H9 (cell line): ENCODE measurements at regions not wholly inside any gene's neighbourhood (a gene's known extent, or its start where the extent isn't known, plus 50 kb on each side); places are given as distances from the start of the nearest gene placed in this dataset.

Experiments
- DNase-seq: peaks from one replicate; pipeline ENCODE4 v3.0.0-alpha.2; 2017
- H2AFZ ChIP-seq: one replicate; pipeline ENCODE4 v1.6.1; 2013; ENCODE audit warnings: mild to moderate bottlenecking, low read length, control low read depth, moderate library complexity
- H2AK5ac ChIP-seq: 2 replicates; pipeline ENCODE4 v1.6.1; 2013; ENCODE audit warnings: low read length, control low read depth, mixed read lengths; ENCODE audit not compliant: insufficient read length
- H2BK120ac ChIP-seq: one replicate; pipeline ENCODE4 v1.6.1; 2013; ENCODE audit warnings: low read depth, mild to moderate bottlenecking, low read length, control low read depth, inconsistent platforms; ENCODE audit not compliant: poor library complexity, severe bottlenecking
- H2BK12ac ChIP-seq: 2 replicates; pipeline ENCODE4 v1.6.1; 2013; ENCODE audit warnings: low read length, control low read depth, mixed read lengths, low read depth; ENCODE audit not compliant: insufficient read length
- H2BK15ac ChIP-seq: 2 replicates; pipeline ENCODE4 v1.6.1; 2013; ENCODE audit warnings: low read depth, low read length, control low read depth
- H2BK20ac ChIP-seq: one replicate; pipeline ENCODE4 v1.6.1; 2013; ENCODE audit warnings: low read depth, mild to moderate bottlenecking, low read length, control low read depth, inconsistent platforms; ENCODE audit not compliant: poor library complexity, severe bottlenecking
- H2BK5ac ChIP-seq: 2 replicates; pipeline ENCODE4 v1.6.1; 2013; ENCODE audit warnings: low read length, control low read depth, mixed read lengths; ENCODE audit not compliant: insufficient read length
- H3K14ac ChIP-seq: 2 replicates; pipeline ENCODE4 v1.6.1; 2013; ENCODE audit warnings: low read length, control low read depth; ENCODE audit not compliant: insufficient read depth
- H3K18ac ChIP-seq: 2 replicates; pipeline ENCODE4 v1.6.1; 2013; ENCODE audit warnings: low read depth, mild to moderate bottlenecking, mixed read lengths, low read length, control low read depth; ENCODE audit not compliant: insufficient read length
- H3K23ac ChIP-seq: 2 replicates; pipeline ENCODE4 v1.6.1; 2013; ENCODE audit warnings: low read length, control low read depth, mixed read lengths, low read depth; ENCODE audit not compliant: insufficient read length
- H3K23me2 ChIP-seq: 2 replicates; pipeline ENCODE4 v1.6.1; 2013; ENCODE audit warnings: low read depth, mild to moderate bottlenecking, mixed read lengths, low read length, control low read depth; ENCODE audit not compliant: insufficient read length, poor library complexity, severe bottlenecking
- H3K27ac ChIP-seq: 2 replicates; pipeline ENCODE4 v1.5.1; 2013; ENCODE audit warnings: low read length, control low read depth, mixed read lengths, low read depth; ENCODE audit not compliant: insufficient read length
- H3K27me3 ChIP-seq: 2 replicates; pipeline ENCODE4 v1.6.1; 2013; ENCODE audit warnings: low read length, control low read depth, inconsistent platforms; ENCODE audit not compliant: insufficient read depth
- H3K4ac ChIP-seq: 2 replicates; pipeline ENCODE4 v1.6.1; 2013; ENCODE audit warnings: low read depth, mild to moderate bottlenecking, control low read depth, inconsistent platforms, low read length, moderate library complexity
- H3K4me1 ChIP-seq: 2 replicates; pipeline ENCODE4 v1.6.1; 2013; ENCODE audit warnings: low read length, control low read depth, inconsistent platforms; ENCODE audit not compliant: insufficient read depth
- H3K4me2 ChIP-seq: 2 replicates; pipeline ENCODE4 v1.6.1; 2013; ENCODE audit warnings: low read length, control low read depth, mixed read lengths; ENCODE audit not compliant: insufficient read length, insufficient read depth
- H3K56ac ChIP-seq: 2 replicates; pipeline ENCODE4 v1.6.1; 2013; ENCODE audit warnings: low read depth, mild to moderate bottlenecking, mixed read lengths, low read length, control low read depth; ENCODE audit not compliant: insufficient read length
- H3K79me1 ChIP-seq: 2 replicates; pipeline ENCODE4 v1.6.1; 2013; ENCODE audit warnings: low read depth, mild to moderate bottlenecking, moderate library complexity, low read length, control low read depth, inconsistent platforms; ENCODE audit not compliant: insufficient read depth, poor library complexity, severe bottlenecking
- H3K79me2 ChIP-seq: 2 replicates; pipeline ENCODE4 v1.6.1; 2013; ENCODE audit warnings: low read length, control low read depth, inconsistent platforms; ENCODE audit not compliant: insufficient read depth
- H3K9ac ChIP-seq: 2 replicates; pipeline ENCODE4 v1.6.1; 2013; ENCODE audit warnings: low read length, control low read depth, mixed read lengths; ENCODE audit not compliant: insufficient read length; ENCODE audit errors: extremely low read depth
- H3K9me3 ChIP-seq: one replicate; pipeline ENCODE4 v1.6.1; 2013; ENCODE audit warnings: low read depth, low read length, inconsistent platforms; ENCODE audit not compliant: control insufficient read depth
- H3T11ph ChIP-seq: one replicate; pipeline ENCODE4 v1.6.1; 2013; ENCODE audit warnings: mild to moderate bottlenecking, low read length, control low read depth, inconsistent platforms
- H4K20me1 ChIP-seq: one replicate; pipeline ENCODE4 v1.6.1; 2013; ENCODE audit not compliant: control insufficient read depth, insufficient read length, insufficient read depth
- H4K5ac ChIP-seq: 2 replicates; pipeline ENCODE4 v1.6.1; 2013; ENCODE audit warnings: low read depth, mild to moderate bottlenecking, mixed read lengths, low read length, control low read depth; ENCODE audit not compliant: insufficient read length
- H4K8ac ChIP-seq: replicated peaks from 2 replicates; pipeline ENCODE4 v1.6.1; 2013; ENCODE audit warnings: low read length, control low read depth, mixed read lengths, low read depth; ENCODE audit not compliant: insufficient read length
- H4K91ac ChIP-seq: 2 replicates; pipeline ENCODE4 v1.6.1; 2013; ENCODE audit warnings: low read depth, mild to moderate bottlenecking, moderate library complexity, mixed read lengths, low read length, control low read depth; ENCODE audit not compliant: insufficient read length
- H3K27ac Mint-ChIP-seq, 3 experiments: 2 replicates in 2 of 3; 3 replicates in 1 of 3; pipeline ENCODE4 v1.8.0; 2020 to 2021; ENCODE audit warnings: mixed read lengths in 3 of 3, mild to moderate bottlenecking in 1 of 3, moderate library complexity in 1 of 3
- H3K27me3 Mint-ChIP-seq: 2 replicates; pipeline ENCODE4 v1.8.0; 2021; ENCODE audit warnings: low read depth, mild to moderate bottlenecking, moderate library complexity, mixed read lengths
- H3K36me3 Mint-ChIP-seq, 3 experiments: 2 replicates in 2 of 3; 3 replicates in 1 of 3; pipeline ENCODE4 v1.8.0; 2020 to 2021; ENCODE audit warnings: low read depth in 3 of 3, mixed read lengths in 3 of 3; ENCODE audit not compliant: insufficient read depth in 1 of 3
- H3K4me1 Mint-ChIP-seq, 2 experiments: 2 replicates each; pipeline ENCODE4 v1.8.0; 2020; ENCODE audit warnings: mixed read lengths in 2 of 2
- H3K4me3 Mint-ChIP-seq, 2 experiments: 2 replicates in 1 of 2; 3 replicates in 1 of 2; pipeline ENCODE4 v1.8.0; 2020 to 2021; ENCODE audit warnings: mild to moderate bottlenecking in 2 of 2, mixed read lengths in 2 of 2, moderate library complexity in 1 of 2
- H3K9me3 Mint-ChIP-seq, 2 experiments: 2 replicates in 1 of 2; 3 replicates in 1 of 2; pipeline ENCODE4 v1.8.0; 2020; ENCODE audit warnings: mild to moderate bottlenecking in 2 of 2, mixed read lengths in 2 of 2, moderate library complexity in 1 of 2
- CTCF ChIP-seq: fragments of 200-600 bp; sonication (generic); conservative IDR thresholded peaks from 3 replicates; pipeline ENCODE4 v1.8.0; 2021; ENCODE audit warnings: antibody characterized with exemption, mild to moderate bottlenecking
- WGBS: extraction: QIAGEN DNeasy Blood & Tissue Kit; methylation state at CpG from one replicate; pipeline ENCODE4 v1.1.7; 2013; ENCODE audit warnings: missing lambda C conversion rate, low lambda C conversion rate, mixed read lengths; ENCODE audit not compliant: insufficient read length; ENCODE audit errors: extremely low coverage; 5-methylcytosine and 5-hydroxymethylcytosine counted together

GRCh38 chr12:19657118-19657731 is 217.9 kb downstream of the AEBP2 start:
- Histone ChIP-seq H3K4me2 (no peak overlapping the region), H2BK12ac (no peak overlapping the region), H3K27ac (no peak overlapping the region), H3K23ac (no peak overlapping the region), H3K79me2 (no peaks in the 10 kb centered on the region), H2AK5ac (no peak overlapping the region), H3K23me2 (no peaks in the 10 kb centered on the region), H3K9ac (no peak overlapping the region), H2AFZ (no peak overlapping the region), H2BK20ac (no peak overlapping the region), H3K14ac (no peak overlapping the region), H4K8ac (no peak overlapping the region), H2BK120ac (no peak overlapping the region), H2BK5ac (no peak overlapping the region), H3K4me1 (no peaks in the 10 kb centered on the region; the same call in 1 of the 2 replicates), H3K56ac (no peak overlapping the region), H2BK15ac (no peak overlapping the region), H4K91ac (no peak overlapping the region), H4K5ac (no peak overlapping the region), H3K27me3 (no peaks in the 10 kb centered on the region), H3K4ac (no peak overlapping the region), H3K79me1 (no peaks in the 10 kb centered on the region), H3K18ac (no peak overlapping the region), H3K9me3 (no peaks in the 10 kb centered on the region), H3T11ph (no peak overlapping the region), H4K20me1 (no peaks in the 10 kb centered on the region)
- Mint-ChIP-seq H3K4me3 (no peak overlapping the region), H3K27ac (no peak overlapping the region; a peak in 1 of 7 replicates), H3K9me3 (peaks cover 3 to 6% of the 10 kb centered on the region in 2 experiments; a peak in 2 of 5 replicates), H3K4me1 (peaks cover 8 to 13% of the 10 kb centered on the region in 2 experiments), H3K36me3 (no peaks in the 10 kb centered on the region; a peak in 1 of 7 replicates), H3K27me3 (no peaks in the 10 kb centered on the region)
- no peak for DNase-seq
- no peak for TF ChIP-seq CTCF
- no CpG with 5 or more reads among the region's 3 CpGs for WGBS
